Stimulated activated CD8-positive, alpha-beta memory T cell treated with anti-CD3 and anti-CD28 coated beads, Interleukin-12 subunit alpha, Interleukin-12 subunit beta, amount 100 ng/mL, for 1 hour (primary cell): ENCODE measurements at regions not wholly inside any gene's neighbourhood (a gene's known extent, or its start where the extent isn't known, plus 50 kb on each side); places are given as distances from the start of the nearest gene placed in this dataset.
"Not testable (repeated sequence)": the region's sequence is repeated elsewhere in the genome, so short reads cannot be mapped to it uniquely, and the experiment has no call there.

Experiments
- DNase-seq: peaks from one replicate; pipeline ENCODE4 v3.0.0-alpha.2; 2020; ENCODE audit warnings: low read depth

DNA sequence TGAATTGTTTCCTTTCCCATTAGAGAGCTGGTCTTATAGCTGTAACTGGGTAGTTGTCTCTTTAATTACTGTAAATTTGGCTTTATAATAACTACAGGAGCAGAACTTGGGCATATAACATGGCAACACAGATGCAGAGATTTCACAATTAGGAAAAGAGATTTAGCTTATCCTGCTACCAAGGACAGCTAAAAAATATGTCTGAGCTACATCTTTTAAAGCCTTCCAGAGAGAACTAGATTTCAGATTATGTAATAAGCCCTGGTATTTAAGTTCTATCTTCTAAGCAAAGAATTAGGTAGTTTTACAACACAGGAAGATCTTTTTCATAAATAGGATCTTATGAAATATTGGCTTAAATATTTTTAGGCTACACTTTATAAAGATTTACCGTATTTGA lies 313.8 kb downstream of the S1PR1 start:
- no peak for DNase-seq

DNA sequence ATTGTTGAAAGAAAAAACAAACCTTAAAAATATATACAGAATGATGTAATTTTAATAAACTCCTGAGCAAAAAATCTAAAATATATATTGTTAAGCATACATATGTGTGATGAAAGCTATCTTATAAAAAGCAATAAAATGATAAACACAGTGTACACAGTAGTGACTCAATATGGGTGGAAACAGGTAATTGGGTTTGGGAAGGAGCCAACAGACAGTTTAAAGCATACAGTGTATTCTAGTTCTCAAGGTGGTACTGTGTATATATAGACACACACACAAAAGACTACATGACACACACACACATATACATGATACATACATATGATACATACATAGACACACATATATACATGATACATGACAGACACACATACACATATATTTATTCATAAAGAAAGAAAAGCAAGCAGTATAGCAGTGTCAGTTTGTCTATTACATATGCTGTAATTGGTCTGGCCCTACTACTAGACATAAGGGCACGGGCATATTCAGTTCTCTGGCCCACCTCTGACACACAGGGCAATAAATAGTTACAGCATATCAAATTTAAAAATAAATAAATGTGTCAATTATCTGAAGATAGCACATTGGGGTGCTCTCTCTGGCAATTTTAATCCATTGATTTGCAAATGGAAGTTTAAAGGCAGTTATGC lies 330.2 kb downstream of the S1PR1 start:
- DNase-seq: no peak

- DNase-seq: peak; percentile 14
Measured at GRCh38 chr1:101567582-101568189, 330.9 kb downstream of the S1PR1 start.

GRCh38 chr1:101587741-101588140 lies 350.9 kb downstream of the S1PR1 start:
- no peak for DNase-seq

DNA sequence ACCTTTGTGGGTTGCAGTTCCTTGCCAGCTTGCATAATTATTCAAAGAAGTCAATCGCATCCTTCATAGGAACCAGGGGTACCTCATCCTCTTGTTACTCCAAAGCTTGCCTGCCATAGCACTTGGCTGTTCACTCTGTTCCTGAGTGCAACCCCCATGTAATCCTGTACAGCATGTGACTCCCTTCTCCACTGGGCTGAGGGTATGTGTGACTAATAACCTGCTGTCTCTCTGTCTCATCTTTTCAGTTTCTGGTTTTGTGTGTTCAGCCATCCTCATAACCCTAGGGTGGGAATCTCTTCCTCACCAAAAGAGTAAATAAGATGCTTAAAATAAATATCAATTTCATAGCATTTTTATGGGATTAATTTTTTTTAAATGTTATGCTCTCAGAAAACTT lies 351.9 kb downstream of the S1PR1 start:
- DNase-seq: no peak

- DNase-seq: no peak
Measured at GRCh38 chr1:101592845-101593244, 356.0 kb downstream of the S1PR1 start.

DNA sequence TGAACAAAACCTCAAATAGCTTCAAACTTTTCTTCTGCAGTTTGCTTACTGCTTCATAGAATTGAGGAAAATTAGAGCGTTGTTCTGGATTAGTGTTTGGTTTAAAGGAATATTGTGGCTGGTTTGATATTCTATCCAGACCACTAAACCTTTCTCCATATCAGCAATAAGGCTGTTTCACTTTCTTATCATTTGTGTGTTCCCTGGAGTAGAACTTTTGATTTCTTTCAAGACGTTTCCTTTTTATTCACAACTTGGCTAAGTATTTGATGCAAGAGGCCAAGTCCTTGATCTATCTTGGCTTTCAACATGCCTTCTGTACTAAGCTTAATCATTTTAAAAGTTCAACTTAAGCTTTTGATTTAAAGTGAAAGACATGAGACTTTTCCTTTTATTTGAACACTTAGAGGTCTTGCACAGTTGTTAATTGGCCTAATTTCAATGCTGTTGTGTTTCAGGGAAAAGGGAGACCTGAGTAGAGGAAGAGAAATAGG lies 359.1 kb downstream of the S1PR1 start:
- no peak for DNase-seq

GRCh38 chr1:101600615-101601014 lies 363.8 kb downstream of the S1PR1 start:
- not testable (repeated sequence) for DNase-seq

DNA sequence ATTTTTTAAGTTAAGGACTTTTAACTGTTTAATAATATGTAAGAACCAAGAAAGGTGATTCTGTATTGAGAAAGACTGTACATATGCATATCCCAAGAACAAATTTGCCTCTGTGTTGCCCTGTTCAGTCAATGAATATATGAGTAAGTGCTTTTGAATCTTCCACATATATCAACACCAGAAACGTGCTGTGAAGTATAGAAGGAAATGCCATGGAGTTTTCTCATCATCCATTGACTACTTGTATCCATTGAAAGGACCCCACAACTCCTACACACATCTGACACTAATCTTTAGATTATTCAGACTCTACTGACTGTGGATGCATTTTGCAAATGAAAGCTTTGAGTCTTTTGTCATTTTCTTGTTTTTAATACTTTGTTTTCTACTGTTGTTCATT lies 366.9 kb downstream of the S1PR1 start:
- no peak for DNase-seq

- no peak for DNase-seq
Measured at GRCh38 chr1:101605878-101606277, 369.1 kb downstream of the S1PR1 start.

- no peak for DNase-seq
Measured at GRCh38 chr1:101613546-101613945, 376.7 kb downstream of the S1PR1 start.

GRCh38 chr1:101618900-101619299 lies 377.8 kb downstream of the OLFM3 start:
- DNase-seq: no peak

GRCh38 chr1:101632548-101633272 lies 364.0 kb downstream of the OLFM3 start:
- no peak for DNase-seq

DNA sequence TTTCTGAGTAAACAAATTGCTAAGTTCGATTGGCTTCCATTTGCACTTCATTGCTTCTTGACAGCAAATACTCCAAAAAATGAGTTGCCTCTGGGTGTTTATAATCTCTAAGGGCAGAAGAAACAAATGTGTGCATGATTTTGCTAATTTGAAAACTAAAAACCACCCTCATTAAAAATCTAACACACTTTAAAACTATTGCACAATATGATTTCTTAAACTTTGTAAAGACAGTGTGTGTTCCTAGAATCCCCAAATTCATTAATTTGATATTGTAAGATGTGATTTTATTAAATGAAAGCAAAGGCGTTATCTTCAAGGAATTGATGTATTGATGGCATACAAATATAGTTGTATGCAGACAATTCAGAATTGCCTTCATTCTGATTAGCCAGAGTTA lies 350.9 kb downstream of the OLFM3 start:
- DNase-seq: no peak

GRCh38 chr1:101652484-101652883 lies 344.2 kb downstream of the OLFM3 start:
- no peak for DNase-seq

GRCh38 chr1:101653482-101653946 lies 343.2 kb downstream of the OLFM3 start:
- DNase-seq: no peak

DNA sequence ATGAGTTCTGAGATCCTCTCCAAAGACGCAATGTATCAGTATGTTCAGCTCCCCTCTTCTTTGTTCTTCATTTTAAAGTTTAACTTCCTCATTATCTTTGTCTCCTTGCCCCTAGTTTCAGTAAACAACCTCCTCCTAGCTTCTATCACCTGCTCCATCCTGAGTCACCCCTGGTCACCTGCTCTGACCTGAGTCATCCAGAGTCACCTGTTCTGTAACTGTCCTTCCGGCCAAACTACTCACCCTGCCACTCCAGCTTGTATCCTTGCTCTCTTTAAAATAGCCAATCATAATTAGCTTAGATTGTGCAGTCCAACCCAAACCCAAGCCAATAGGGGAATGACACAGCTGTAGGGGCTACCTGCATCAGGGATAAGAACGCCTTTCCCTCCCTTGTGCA lies 332.0 kb downstream of the OLFM3 start:
- no peak for DNase-seq

DNA sequence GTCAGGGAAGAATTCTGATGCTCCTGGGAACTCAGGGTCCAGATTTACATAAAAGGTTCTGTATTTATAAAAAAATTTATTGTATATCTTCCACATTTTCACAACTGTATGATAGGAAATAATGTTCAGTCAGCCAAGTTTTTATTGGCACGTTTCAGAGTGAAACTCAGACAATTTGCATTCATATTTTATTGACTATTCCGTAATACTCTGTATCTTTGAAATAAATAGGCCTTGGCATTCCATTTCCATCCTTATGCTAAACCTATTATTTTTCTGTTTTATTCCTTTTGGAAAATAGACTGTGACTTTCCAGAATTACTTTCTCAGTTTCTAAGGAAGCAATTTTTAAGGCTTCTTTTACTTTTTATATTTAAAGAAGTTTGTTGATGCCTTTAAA lies 329.0 kb downstream of the OLFM3 start:
- DNase-seq: no peak

- DNase-seq: no peak
Measured at GRCh38 chr1:101683136-101683535, 313.6 kb downstream of the OLFM3 start.

GRCh38 chr1:101683561-101683960 lies 313.2 kb downstream of the OLFM3 start:
- DNase-seq: no peak

DNA sequence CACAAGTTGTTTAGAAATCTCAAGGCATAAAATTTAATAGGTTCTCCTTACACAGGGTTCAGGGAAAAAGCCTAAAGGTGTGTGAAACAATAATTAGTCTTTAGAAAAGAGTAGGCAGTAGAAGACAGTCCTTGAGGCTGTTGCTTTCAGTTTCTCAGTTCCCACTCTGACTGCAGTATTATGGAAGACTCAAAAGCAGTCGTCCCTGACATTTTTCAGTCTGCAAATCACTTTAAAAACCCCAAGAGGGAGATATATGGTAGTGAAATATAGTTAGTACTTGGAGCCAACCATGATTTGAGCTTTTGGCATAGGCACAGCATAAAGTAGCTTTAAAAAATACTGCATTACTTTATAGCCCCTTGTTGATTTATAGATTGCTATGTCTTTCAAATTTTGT lies 299.7 kb downstream of the OLFM3 start:
- DNase-seq: no peak

GRCh38 chr1:101698681-101699080 lies 298.0 kb downstream of the OLFM3 start:
- no peak for DNase-seq

DNA sequence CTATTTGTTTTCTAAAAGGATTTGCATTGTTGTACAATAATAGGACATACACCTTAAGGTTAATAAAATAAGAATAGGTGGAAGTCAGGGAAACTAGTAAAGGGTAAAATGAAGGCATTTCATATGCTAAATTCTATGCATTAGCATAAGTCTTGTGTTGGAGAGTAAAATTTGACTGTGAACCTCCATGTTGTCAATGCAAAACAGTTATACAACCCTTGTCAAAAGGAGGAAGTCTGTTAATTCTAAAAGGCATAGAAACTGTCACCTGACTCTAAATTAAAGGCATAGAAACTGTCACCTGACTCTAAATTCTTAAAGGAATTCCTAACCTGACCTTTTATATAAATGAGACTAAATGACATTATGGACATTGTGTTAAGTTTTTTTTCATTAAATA lies 291.8 kb downstream of the OLFM3 start:
- no peak for DNase-seq
